ENCODE measurements at regions not wholly inside any gene's neighbourhood (a gene's known extent, or its start where the extent isn't known, plus 50 kb on each side); places are given as distances from the start of the nearest gene placed in this dataset.
"Not testable (repeated sequence)": the region's sequence is repeated elsewhere in the genome, so short reads cannot be mapped to it uniquely, and the experiment has no call there.

- ATAC-seq; H3K4me1 ChIP-seq (ENCODE audit: insufficient read depth, low read length); H3K79me2 ChIP-seq (ENCODE audit: insufficient read depth, low read length); in situ Hi-C loops (cut with HindIII; ENCODE audit: extremely low pct_ligation_motif_present, low pct_unique_long_range_greater_than_20kb); H2AFZ ChIP-seq (ENCODE audit: low read length); POLR2A ChIA-PET; FAIRE-seq; BruUV-seq (replicated peaks); H3K36me3 ChIP-seq (replicated peaks in 1 of 2; ENCODE audit: control insufficient read depth in 1 of 2, insufficient read depth in 2 of 2, low read length in 2 of 2); H3K27me3 ChIP-seq (ENCODE audit: control insufficient read depth in 1 of 2, insufficient read depth in 2 of 2, low read length in 2 of 2); H4K20me1 ChIP-seq (ENCODE audit: insufficient read depth, low read length); CTCF ChIA-PET (ENCODE audit: low intra/inter-chr PET ratio, low total read pairs); H3K27ac ChIP-seq (ENCODE audit: extremely low read length, insufficient read depth, low read length); intact Hi-C loops (cut with micrococcal nuclease; ENCODE audit: unreplicated experiment); H3K4me2 ChIP-seq (ENCODE audit: low read depth, low read length); H3K4me3 ChIP-seq (replicated peaks in 1 of 3; ENCODE audit: insufficient read depth in 1 of 3, low read depth in 2 of 3, low read length in 3 of 3); DNase-seq (ENCODE audit: low spot score); H3K9me3 ChIP-seq (ENCODE audit: low read length); H3K9ac ChIP-seq (ENCODE audit: insufficient read depth, low read depth, low read length): not testable (repeated sequence)
- WGBS (ENCODE audit: low lambda C conversion rate): 5% methylated on average over 5 of the region's 5 CpGs
Observed at GRCh38 chr3:194924889-194925288, 239.2 kb downstream of the FAM43A start.

DNA sequence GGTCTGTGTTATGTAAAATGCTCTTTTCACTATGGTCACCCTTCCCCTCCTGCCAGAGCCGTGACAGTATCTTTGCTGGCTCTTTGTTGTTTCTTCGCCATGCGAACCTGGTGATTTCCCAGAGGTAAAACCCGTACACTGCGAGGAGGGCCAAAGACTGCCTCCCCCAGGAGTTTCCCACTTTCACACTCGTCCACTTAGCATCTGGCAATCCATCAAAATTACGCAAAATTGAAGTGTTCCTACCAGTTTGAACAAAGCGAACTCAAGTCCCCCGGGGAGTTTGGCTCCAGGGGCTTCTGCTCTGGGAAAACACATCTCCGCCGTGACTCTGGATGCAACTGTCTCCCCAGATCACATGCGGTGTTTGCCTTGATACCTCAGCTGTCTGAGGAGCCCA is 239.9 kb downstream of the FAM43A start:
- FAIRE-seq (no peak), ATAC-seq (no peak), DNase-seq (ENCODE audit: low spot score) (no peak)
- ChIA-PET POLR2A (no interaction called here), CTCF (ENCODE audit: low intra/inter-chr PET ratio, low total read pairs) (no interaction called here)
- WGBS (ENCODE audit: low lambda C conversion rate): 68% methylated on average over 12 of the region's 12 CpGs
- Histone ChIP-seq H3K4me1 (ENCODE audit: insufficient read depth, low read length) (peaks cover 4% of the 10 kb centered on the region), H3K36me3 (replicated peaks in 1 of 2; ENCODE audit: control insufficient read depth in 1 of 2, insufficient read depth in 2 of 2, low read length in 2 of 2) (no peaks in the 10 kb centered on the region), H3K4me2 (ENCODE audit: low read depth, low read length) (no peak overlapping the region), H2AFZ (ENCODE audit: low read length) (no peak overlapping the region), H3K4me3 (replicated peaks in 1 of 3; ENCODE audit: insufficient read depth in 1 of 3, low read depth in 2 of 3, low read length in 3 of 3) (no peak overlapping the region), H3K9ac (ENCODE audit: insufficient read depth, low read depth, low read length) (no peak overlapping the region), H3K27ac (ENCODE audit: extremely low read length, insufficient read depth, low read length) (no peak overlapping the region), H3K9me3 (ENCODE audit: low read length) (no peaks in the 10 kb centered on the region), H4K20me1 (ENCODE audit: insufficient read depth, low read length) (no peaks in the 10 kb centered on the region), H3K79me2 (ENCODE audit: insufficient read depth, low read length) (no peaks in the 10 kb centered on the region), H3K27me3 (ENCODE audit: control insufficient read depth in 1 of 2, insufficient read depth in 2 of 2, low read length in 2 of 2) (no peaks in the 10 kb centered on the region; a peak in 2 of 5 replicates)
- BruUV-seq (replicated peaks): no TSS peak
- in situ Hi-C loops (cut with HindIII; ENCODE audit: extremely low pct_ligation_motif_present, low pct_unique_long_range_greater_than_20kb) (no loop called here), intact Hi-C loops (cut with micrococcal nuclease; ENCODE audit: unreplicated experiment) (no loop called here)
- TF ChIP-seq THAP11 (CRISPR knock-in tag; IDR thresholded peaks at IDR 0.05) (no peak), ZNF781 (CRISPR knock-in tag; IDR thresholded peaks at IDR 0.05; ENCODE audit: borderline replicate concordance, not compliant biosample characterization) (no peak), SUZ12 (IDR thresholded peaks at IDR 0.05; ENCODE audit: low read depth, low read length) (no peak), TMF1 (CRISPR knock-in tag; IDR thresholded peaks at IDR 0.05; ENCODE audit: low read depth) (no peak), HMG20A (CRISPR knock-in tag; IDR thresholded peaks at IDR 0.05; ENCODE audit: borderline replicate concordance) (no peak)
- TF ChIP-seq, protein P1, sequence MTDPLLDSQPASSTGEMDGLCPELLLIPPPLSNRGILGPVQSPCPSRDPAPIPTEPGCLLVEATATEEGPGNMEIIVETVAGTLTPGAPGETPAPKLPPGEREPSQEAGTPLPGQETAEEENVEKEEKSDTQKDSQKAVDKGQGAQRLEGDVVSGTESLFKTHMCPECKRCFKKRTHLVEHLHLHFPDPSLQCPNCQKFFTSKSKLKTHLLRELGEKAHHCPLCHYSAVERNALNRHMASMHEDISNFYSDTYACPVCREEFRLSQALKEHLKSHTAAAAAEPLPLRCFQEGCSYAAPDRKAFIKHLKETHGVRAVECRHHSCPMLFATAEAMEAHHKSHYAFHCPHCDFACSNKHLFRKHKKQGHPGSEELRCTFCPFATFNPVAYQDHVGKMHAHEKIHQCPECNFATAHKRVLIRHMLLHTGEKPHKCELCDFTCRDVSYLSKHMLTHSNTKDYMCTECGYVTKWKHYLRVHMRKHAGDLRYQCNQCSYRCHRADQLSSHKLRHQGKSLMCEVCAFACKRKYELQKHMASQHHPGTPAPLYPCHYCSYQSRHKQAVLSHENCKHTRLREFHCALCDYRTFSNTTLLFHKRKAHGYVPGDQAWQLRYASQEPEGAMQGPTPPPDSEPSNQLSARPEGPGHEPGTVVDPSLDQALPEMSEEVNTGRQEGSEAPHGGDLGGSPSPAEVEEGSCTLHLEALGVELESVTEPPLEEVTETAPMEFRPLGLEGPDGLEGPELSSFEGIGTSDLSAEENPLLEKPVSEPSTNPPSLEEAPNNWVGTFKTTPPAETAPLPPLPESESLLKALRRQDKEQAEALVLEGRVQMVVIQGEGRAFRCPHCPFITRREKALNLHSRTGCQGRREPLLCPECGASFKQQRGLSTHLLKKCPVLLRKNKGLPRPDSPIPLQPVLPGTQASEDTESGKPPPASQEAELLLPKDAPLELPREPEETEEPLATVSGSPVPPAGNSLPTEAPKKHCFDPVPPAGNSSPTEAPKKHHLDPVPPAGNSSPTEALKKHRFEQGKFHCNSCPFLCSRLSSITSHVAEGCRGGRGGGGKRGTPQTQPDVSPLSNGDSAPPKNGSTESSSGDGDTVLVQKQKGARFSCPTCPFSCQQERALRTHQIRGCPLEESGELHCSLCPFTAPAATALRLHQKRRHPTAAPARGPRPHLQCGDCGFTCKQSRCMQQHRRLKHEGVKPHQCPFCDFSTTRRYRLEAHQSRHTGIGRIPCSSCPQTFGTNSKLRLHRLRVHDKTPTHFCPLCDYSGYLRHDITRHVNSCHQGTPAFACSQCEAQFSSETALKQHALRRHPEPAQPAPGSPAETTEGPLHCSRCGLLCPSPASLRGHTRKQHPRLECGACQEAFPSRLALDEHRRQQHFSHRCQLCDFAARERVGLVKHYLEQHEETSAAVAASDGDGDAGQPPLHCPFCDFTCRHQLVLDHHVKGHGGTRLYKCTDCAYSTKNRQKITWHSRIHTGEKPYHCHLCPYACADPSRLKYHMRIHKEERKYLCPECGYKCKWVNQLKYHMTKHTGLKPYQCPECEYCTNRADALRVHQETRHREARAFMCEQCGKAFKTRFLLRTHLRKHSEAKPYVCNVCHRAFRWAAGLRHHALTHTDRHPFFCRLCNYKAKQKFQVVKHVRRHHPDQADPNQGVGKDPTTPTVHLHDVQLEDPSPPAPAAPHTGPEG (CRISPR knock-in tag; IDR thresholded peaks at IDR 0.05): no peak
- TF ChIP-seq, protein P2, sequence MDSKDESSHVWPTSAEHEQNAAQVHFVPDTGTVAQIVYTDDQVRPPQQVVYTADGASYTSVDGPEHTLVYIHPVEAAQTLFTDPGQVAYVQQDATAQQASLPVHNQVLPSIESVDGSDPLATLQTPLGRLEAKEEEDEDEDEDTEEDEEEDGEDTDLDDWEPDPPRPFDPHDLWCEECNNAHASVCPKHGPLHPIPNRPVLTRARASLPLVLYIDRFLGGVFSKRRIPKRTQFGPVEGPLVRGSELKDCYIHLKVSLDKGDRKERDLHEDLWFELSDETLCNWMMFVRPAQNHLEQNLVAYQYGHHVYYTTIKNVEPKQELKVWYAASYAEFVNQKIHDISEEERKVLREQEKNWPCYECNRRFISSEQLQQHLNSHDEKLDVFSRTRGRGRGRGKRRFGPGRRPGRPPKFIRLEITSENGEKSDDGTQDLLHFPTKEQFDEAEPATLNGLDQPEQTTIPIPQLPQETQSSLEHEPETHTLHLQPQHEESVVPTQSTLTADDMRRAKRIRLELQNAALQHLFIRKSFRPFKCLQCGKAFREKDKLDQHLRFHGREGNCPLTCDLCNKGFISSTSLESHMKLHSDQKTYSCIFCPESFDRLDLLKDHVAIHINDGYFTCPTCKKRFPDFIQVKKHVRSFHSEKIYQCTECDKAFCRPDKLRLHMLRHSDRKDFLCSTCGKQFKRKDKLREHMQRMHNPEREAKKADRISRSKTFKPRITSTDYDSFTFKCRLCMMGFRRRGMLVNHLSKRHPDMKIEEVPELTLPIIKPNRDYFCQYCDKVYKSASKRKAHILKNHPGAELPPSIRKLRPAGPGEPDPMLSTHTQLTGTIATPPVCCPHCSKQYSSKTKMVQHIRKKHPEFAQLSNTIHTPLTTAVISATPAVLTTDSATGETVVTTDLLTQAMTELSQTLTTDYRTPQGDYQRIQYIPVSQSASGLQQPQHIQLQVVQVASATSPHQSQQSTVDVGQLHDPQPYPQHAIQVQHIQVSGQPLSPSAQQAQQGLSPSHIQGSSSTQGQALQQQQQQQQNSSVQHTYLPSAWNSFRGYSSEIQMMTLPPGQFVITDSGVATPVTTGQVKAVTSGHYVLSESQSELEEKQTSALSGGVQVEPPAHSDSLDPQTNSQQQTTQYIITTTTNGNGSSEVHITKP (CRISPR knock-in tag; IDR thresholded peaks at IDR 0.05; ENCODE audit: low read depth): no peak
